ENCODE measurements at regions not wholly inside any gene's neighbourhood (a gene's known extent, or its start where the extent isn't known, plus 50 kb on each side); places are given as distances from the start of the nearest gene placed in this dataset.

GRCh38 chr1:104830534-104830933, 1080.8 kb downstream of the AMY1C start:
- TF ChIP-seq POLR2AphosphoS5 (IDR thresholded peaks at IDR 0.05; ENCODE audit: low read depth, low read length) (no peak), POLR2A (IDR thresholded peaks at IDR 0.05; ENCODE audit: low read depth, low read length) (no peak), TAF1 (IDR thresholded peaks at IDR 0.05; ENCODE audit: borderline replicate concordance, low read depth, low read length) (no peak)
